ENCODE measurements at regions not wholly inside any gene's neighbourhood (a gene's known extent, or its start where the extent isn't known, plus 50 kb on each side); places are given as distances from the start of the nearest gene placed in this dataset.
A peak's percentile ranks its signal among the peaks of the same experiment; 100 is the strongest.
"Not testable (repeated sequence)": the region's sequence is repeated elsewhere in the genome, so short reads cannot be mapped to it uniquely, and the experiment has no call there.

DNA sequence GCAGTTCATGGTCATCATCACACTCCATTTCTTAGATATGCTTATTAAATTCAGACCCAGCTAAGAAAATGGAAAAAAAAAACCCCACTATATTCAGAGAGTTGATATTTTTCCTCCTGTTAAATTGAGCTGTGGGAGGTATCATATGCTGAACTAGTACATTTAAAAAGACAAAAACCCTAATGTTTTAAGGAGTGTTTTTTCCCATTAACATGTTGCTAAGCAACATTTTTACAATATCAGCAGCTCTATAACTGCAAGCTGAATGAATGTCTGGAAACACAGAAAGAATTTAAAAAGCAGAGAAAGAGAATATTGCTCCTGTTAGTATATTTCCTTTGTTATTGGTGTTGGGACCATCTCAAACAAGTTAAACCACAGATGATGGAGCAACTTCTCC lies 265.8 kb upstream of the GRIA1 start:
- DNase-seq (ENCODE audit: low read depth, low spot score): no peak

DNA sequence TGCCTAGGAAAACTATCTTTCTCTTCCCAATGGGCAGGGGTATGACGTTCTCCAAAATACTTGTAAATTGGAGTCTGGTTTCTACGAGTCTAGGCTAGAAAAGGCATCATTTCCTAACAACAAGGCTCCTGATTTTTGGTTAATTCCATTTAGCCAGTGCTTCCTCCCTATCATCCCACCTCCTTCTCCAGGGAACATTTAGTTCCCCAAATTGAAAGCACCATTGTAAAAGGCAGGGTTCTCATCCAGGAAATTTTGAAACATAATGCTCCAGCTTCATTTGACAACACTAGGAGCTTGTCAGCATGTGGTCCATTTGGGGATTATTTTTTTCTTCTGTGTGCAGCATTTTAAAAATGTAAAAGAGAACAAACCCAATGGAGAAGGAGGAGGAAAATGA lies 256.5 kb upstream of the GRIA1 start:
- DNase-seq (ENCODE audit: low read depth, low spot score): no peak

- DNase-seq (ENCODE audit: low read depth, low spot score): no peak
These were observed 254.2 kb upstream of the GRIA1 start for GRCh38 chr5:153236319-153236718.

- no peak for DNase-seq (ENCODE audit: low read depth, low spot score)
These were observed 252.7 kb upstream of the GRIA1 start for GRCh38 chr5:153237671-153238332.

- no peak for DNase-seq (ENCODE audit: low read depth, low spot score)
These were observed 233.1 kb upstream of the GRIA1 start for GRCh38 chr5:153257381-153257780.

DNA sequence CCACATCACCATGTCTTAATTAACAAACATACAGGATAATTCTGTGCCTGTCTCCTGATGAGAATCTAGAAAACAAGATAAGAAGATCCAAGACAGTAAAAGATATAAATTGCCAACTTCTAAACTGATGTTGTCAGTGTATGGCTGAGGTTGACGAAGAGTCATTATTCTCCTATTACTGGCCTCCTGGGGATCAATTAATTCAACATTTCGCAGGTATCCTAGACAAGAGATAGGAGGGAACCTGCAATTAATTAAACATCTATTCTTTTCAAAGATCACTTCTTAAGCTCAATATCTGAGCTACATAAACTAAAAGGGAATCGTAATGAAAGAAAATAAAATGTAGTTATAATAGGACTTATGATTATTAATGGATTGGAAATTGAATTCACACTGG lies 232.0 kb upstream of the GRIA1 start:
- DNase-seq (ENCODE audit: low read depth, low spot score): no peak

DNA sequence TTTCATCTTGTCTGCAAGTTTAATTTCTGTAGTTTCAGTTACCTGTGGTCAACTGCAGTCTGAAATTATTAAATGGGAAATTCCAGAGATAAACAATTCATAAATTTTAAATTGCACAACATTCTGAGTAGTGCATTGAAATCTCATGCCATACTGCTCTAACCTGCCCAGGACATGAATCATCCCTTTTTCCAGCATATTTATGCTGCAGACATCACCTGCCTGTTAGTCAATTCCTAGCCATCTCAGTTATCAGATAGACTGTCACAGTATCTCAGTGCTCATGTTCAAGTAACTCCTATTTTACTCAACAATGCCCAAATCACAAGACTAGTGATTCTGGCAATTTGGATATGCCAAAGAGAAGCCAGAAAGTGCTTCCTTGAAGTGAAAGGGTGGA lies 223.0 kb upstream of the GRIA1 start:
- DNase-seq (ENCODE audit: low read depth, low spot score): no peak

GRCh38 chr5:153275695-153276094 lies 214.8 kb upstream of the GRIA1 start:
- no peak for DNase-seq (ENCODE audit: low read depth, low spot score)

DNA sequence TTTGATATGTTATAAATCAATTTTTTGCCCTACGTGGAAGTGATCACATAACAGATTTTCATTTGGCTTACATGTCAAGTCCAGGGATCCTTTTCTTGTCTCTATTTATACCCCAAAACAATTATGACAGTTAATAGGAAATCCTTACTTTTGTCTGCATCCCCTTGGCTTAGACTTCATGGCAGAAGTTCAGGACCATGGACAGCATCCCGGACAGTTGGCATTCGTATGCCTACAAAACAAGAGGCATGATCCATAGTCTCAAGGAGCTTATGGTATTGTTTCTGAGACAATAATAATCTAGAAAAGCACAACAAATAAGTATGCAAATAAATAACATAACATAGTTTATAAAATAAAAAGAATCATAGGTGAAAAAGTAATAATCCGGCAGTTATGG lies 214.3 kb upstream of the GRIA1 start:
- DNase-seq (ENCODE audit: low read depth, low spot score): peak; percentile 3

- DNase-seq (ENCODE audit: low read depth, low spot score): not testable (repeated sequence)
These were observed 194.1 kb upstream of the GRIA1 start for GRCh38 chr5:153296251-153296844.

DNA sequence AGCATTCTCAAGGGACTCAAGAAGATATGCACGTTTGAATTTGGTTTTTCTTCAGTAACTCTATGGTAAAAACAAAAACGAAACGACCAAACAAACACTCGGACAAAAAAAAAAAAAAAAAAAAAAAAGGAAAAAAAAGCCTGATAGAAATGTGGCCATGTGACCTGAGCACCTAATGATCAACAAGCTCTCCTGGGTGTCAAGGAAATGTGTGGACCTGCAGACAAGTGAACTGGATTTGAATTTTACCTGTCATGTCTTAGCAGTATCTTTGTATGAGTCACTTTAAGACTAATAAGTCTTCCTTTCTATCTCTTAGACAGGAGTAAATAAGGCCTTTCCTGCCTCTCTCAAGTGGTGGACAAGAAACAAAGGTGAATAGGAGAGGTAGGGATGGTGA lies 190.6 kb upstream of the GRIA1 start:
- no peak for DNase-seq (ENCODE audit: low read depth, low spot score)

DNA sequence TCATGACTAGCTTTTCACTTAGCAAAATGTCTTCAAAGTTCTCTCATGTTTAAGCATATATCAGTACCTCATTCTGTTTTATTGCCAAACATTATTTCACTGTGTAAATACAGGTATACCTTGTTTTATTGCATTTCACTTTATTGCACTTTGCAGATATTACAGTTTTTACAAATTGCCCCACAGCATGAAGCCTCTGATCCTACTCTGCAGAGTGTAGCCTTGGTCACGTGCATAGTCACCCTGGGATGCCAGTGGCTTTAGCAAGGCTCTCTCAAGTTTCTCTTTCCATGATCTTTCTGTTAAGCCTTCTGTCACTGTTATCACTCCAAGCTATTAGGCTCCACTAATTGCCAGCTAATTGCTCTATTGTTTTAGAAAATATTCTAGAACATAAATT lies 182.2 kb upstream of the GRIA1 start:
- no peak for DNase-seq (ENCODE audit: low read depth, low spot score)

GRCh38 chr5:153318556-153318955 lies 171.9 kb upstream of the GRIA1 start:
- no peak for DNase-seq (ENCODE audit: low read depth, low spot score)

GRCh38 chr5:153321478-153321877 lies 169.0 kb upstream of the GRIA1 start:
- DNase-seq (ENCODE audit: low read depth, low spot score): no peak

GRCh38 chr5:153340139-153340538 lies 150.3 kb upstream of the GRIA1 start:
- DNase-seq (ENCODE audit: low read depth, low spot score): no peak

DNA sequence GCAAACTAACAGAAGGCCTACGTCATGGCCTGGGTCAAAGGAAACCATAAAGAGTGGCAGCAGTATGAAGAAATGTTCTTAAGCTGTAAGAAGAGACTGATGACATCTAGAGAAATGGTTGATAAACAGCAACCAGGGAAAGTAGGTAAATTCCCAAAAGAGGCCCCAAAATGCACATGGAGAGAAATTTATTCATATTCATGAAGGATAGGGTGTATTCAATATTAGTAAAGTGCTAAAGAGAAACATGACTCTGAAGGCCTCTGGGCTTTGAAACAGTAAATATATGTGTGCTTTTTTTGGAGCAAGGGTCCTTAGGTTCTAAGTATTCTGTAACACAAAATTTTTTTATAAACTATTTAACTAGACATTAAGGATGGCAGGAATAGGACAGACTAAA lies 149.7 kb upstream of the GRIA1 start:
- no peak for DNase-seq (ENCODE audit: low read depth, low spot score)

GRCh38 chr5:153342487-153342886 lies 148.0 kb upstream of the GRIA1 start:
- DNase-seq (ENCODE audit: low read depth, low spot score): no peak

DNA sequence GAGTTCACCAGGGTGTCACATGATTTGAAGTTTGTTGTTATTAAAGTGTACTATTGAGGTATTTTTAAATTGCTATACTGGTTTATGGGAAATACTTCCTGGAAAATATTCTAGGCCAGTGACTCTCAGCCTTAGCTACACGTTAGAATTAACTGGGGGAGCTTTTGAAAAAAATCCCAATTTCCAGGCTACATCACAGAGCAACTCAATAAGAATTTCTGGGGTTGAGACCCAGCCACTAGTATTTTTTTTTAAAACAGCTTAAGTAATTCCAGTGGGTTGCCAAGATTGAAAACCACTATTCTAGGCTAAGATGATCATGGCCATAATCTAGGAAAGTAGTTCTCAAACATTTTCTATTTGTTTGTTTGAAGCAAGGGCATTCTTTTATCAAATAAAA lies 142.9 kb upstream of the GRIA1 start:
- no peak for DNase-seq (ENCODE audit: low read depth, low spot score)

DNA sequence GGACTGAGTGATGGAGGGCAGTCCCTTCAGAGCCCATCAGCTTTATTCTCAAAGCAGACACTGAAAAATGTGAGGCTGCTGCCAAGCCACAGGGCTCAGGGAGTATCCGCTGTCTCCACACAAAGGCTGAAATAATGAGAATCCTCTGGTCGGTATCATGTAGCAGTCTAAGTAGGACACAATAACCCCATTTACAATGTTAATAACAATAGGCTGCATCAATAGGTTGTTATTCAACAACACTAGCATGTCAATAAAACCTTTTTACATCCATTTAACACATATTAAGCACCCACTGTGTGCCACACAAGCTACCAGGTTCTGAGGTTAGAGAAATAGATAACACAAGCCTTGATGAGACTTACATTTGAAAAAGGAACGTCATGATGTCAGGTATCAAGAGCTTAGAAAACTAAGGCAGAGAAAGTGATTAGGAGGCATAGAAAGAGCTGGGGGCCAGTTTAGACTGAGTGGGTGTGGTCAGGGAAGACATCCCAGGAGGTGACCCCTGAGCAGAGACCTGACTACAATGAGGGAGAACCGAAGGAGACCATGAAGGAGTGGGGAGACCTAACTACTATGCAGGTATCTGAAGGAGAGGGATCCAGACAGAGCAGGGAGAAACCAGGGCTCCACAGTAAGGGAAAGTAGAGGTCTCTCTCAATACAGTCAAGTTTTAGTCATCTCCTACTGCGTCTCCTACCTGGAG lies 140.1 kb upstream of the GRIA1 start:
- DNase-seq (ENCODE audit: low read depth, low spot score): no peak

DNA sequence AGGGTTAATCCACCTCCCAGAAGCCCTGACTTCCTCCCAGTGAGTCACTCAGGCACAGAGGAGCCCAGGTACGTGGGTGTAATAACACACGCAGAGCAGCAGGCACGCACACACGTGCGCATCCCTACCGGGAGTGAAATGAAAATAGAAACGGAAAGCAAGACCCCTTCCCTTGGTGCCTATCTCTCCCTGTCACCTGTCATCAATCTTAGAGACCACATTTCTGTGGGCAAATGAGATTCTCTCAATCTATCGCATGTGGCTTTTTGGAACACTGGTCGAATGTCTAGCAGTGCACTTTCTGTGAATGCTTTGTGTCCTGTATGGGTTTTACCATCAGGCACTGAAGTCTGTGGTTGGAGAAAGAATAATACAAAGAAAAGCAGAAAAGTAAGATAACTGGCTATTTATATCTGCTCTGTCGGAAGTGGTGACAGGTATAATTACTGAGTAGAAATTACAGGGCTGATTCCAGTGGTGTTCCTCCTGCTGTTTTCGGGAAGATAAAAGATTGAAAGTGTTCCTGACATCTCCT lies 137.7 kb upstream of the GRIA1 start:
- no peak for DNase-seq (ENCODE audit: low read depth, low spot score)

DNA sequence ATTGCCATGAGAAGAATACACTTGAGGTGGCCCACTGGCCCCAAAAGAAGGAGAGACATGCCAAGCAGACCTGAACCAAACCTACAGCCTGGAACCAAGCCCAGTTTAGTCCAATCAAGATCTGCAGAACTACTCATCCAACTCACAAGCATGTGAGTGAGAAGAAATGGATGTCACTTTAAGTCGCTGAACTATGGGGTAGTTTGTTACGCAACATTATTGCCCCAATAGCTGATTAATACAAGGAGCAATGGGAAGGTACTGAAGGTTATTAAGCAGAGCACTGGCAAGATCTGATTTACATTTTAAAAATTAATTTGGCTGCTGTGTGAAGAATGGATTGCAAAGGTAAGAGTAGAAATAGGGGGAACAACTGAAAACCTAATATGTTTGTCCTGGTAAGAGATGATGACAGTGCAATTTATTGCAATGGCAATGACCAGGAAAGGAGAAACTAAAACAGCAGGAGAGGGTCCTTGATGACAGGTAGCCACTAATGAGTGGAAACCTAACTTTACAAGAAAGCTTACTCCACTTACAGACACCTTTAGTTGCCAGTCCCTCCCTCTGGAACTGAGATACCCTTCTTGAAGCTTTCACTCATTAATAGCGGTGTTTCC lies 132.9 kb upstream of the GRIA1 start:
- DNase-seq (ENCODE audit: low read depth, low spot score): no peak

DNA sequence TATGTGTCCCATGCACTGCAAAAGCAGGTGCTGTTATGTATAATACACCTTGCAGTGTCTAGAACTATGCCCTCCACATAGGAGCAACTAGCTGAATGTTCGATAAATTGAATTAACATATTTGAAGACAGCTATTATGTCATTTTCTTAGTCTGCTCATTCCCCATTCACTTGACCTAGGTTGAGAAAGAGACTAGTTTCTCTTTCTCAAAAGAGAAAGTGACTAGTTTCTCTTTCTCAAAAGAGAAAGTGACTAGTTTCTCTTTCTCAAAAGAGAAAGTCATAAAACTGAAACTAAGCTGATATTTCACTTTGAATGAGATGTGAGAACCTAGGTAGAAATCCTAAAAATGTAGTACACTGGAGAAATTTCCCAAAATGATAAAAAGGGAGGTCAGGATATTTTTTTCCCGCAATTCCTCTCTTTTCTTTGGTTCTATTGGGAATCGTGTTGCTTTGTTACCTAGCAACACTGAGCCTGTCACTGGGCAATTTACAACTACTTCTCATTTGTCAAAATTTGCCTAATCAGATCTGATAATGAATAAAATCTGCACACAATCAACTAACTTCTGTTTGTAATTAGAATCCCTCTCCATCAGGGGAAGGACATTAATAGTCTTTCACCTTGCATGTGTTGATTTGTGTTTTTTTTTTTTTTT lies 132.0 kb upstream of the GRIA1 start:
- no peak for DNase-seq (ENCODE audit: low read depth, low spot score)
